Natural killer cell (primary cell): ENCODE measurements at regions not wholly inside any gene's neighbourhood (a gene's known extent, or its start where the extent isn't known, plus 50 kb on each side); places are given as distances from the start of the nearest gene placed in this dataset.

ENCODE experiments used
- ATAC-seq, 3 donors: fragments of 150-1000 bp in 2 of 3; fragments of 200-7000 bp in 1 of 3; cut with Tn5 transposase; 1 replicate in 1 of 3; 2 replicates in 2 of 3; pipeline ENCODE4 v1.10.0; 2021; ENCODE audit warnings: mild to moderate bottlenecking in 2 of 3, moderate library complexity in 2 of 3
- DNase-seq, 2 donors: peaks; one replicate each; pipeline versions ENCODE4 v3.0.0 to v3.0.0-alpha.2; 2013 to 2021; ENCODE audit warnings: mixed read lengths in 1 of 2
- H3K27ac ChIP-seq: one replicate; pipeline ENCODE4 v1.5.1; 2013; ENCODE audit warnings: mild to moderate bottlenecking, low read length
- H3K27me3 ChIP-seq: one replicate; pipeline ENCODE4 v1.6.1; 2013; ENCODE audit warnings: low read length; ENCODE audit not compliant: control insufficient read depth, insufficient read depth
- H3K36me3 ChIP-seq: one replicate; pipeline ENCODE4 v1.6.1; 2013; ENCODE audit warnings: low read length; ENCODE audit not compliant: control insufficient read depth, insufficient read depth
- H3K4me1 ChIP-seq: one replicate; pipeline ENCODE4 v1.6.1; 2013; ENCODE audit warnings: low read length; ENCODE audit not compliant: control insufficient read depth, insufficient read depth
- H3K4me3 ChIP-seq: one replicate; pipeline ENCODE4 v1.5.1; 2013; ENCODE audit warnings: low read length
- H3K9me3 ChIP-seq: one replicate; pipeline ENCODE4 v1.6.1; 2013; ENCODE audit warnings: low read length; ENCODE audit not compliant: control insufficient read depth, insufficient read depth
- H3K27ac Mint-ChIP-seq, 2 donors: one replicate each; pipeline ENCODE4 v1.8.0; 2022; ENCODE audit warnings: mild to moderate bottlenecking in 2 of 2, mixed read lengths in 2 of 2, moderate library complexity in 1 of 2
- H3K27me3 Mint-ChIP-seq, 2 donors: one replicate each; pipeline ENCODE4 v1.8.0; 2022; ENCODE audit warnings: low read depth in 2 of 2, mixed read lengths in 2 of 2
- H3K36me3 Mint-ChIP-seq: one replicate; pipeline ENCODE4 v1.8.0; 2022; ENCODE audit warnings: mixed read lengths
- H3K4me1 Mint-ChIP-seq, 2 donors: one replicate each; pipeline ENCODE4 v1.8.0; 2022; ENCODE audit warnings: mixed read lengths in 2 of 2
- H3K4me3 Mint-ChIP-seq: one replicate; pipeline ENCODE4 v1.8.0; 2022; ENCODE audit warnings: mild to moderate bottlenecking, moderate library complexity, mixed read lengths
- H3K9me3 Mint-ChIP-seq, 2 donors: one replicate each; pipeline ENCODE4 v1.8.0; 2022; ENCODE audit warnings: mixed read lengths in 2 of 2
- CTCF ChIP-seq: fragments of 200-600 bp; IDR thresholded peaks from one replicate; pipeline ENCODE4 v1.8.0; 2022; ENCODE audit warnings: antibody characterized with exemption
- WGBS: methylation state at CpG from one replicate; pipeline ENCODE4 v1.1.7; 2013; ENCODE audit warnings: missing lambda C conversion rate; ENCODE audit not compliant: insufficient coverage; 5-methylcytosine and 5-hydroxymethylcytosine counted together
- intact Hi-C: fragments of 100-400 bp; cut with micrococcal nuclease; formaldehyde crosslinking; loops from one replicate; pipeline ENCODE4 v1.14.2; 2022

- Mint-ChIP-seq H3K36me3 (no peaks in the 10 kb centered on the region), H3K4me3 (no peak overlapping the region), H3K9me3 (no peaks in the 10 kb centered on the region), H3K4me1 (no peaks in the 10 kb centered on the region), H3K27me3 (peaks cover 7 to 18% of the 10 kb centered on the region in 2 donors), H3K27ac (no peak overlapping the region)
- intact Hi-C loops: no loop called here
- ATAC-seq: no peak
- H3K4me1 ChIP-seq: no peaks in the 10 kb centered on the region
- no peak for TF ChIP-seq CTCF
- no peak overlapping the region for H3K27ac ChIP-seq
- no peaks in the 10 kb centered on the region for H3K9me3 ChIP-seq
- 90% methylated on average over 4 of the region's 4 CpGs for WGBS
- H3K36me3 ChIP-seq: no peaks in the 10 kb centered on the region
- no peak for DNase-seq
- H3K27me3 ChIP-seq: no peaks in the 10 kb centered on the region
- no peak overlapping the region for H3K4me3 ChIP-seq
Measured at GRCh38 chr1:17923666-17924065, 168.5 kb downstream of the ACTL8 start.

GRCh38 chr1:17924578-17924977 is 169.4 kb downstream of the ACTL8 start:
- DNase-seq (no peak), ATAC-seq (no peak)
- Mint-ChIP-seq H3K27ac (no peak overlapping the region), H3K27me3 (peaks cover 7 to 18% of the 10 kb centered on the region in 2 donors), H3K4me3 (no peak overlapping the region), H3K4me1 (no peaks in the 10 kb centered on the region), H3K9me3 (no peaks in the 10 kb centered on the region), H3K36me3 (no peaks in the 10 kb centered on the region)
- no peaks in the 10 kb centered on the region for H3K4me1 ChIP-seq
- no peak overlapping the region for H3K27ac ChIP-seq
- no peaks in the 10 kb centered on the region for H3K9me3 ChIP-seq
- H3K36me3 ChIP-seq: no peaks in the 10 kb centered on the region
- H3K27me3 ChIP-seq: no peaks in the 10 kb centered on the region
- no peak overlapping the region for H3K4me3 ChIP-seq
- intact Hi-C loops: no loop called here
- TF ChIP-seq CTCF: no peak

GRCh38 chr1:17925290-17926237 is 170.4 kb downstream of the ACTL8 start:
- intact Hi-C loops: no loop called here
- H3K4me1 ChIP-seq: no peaks in the 10 kb centered on the region
- H3K9me3 Mint-ChIP-seq: no peaks in the 10 kb centered on the region
- peaks cover 7 to 18% of the 10 kb centered on the region in 2 donors for H3K27me3 Mint-ChIP-seq
- H3K36me3 ChIP-seq: no peaks in the 10 kb centered on the region
- H3K27ac ChIP-seq: no peak overlapping the region
- H3K27ac Mint-ChIP-seq: no peak overlapping the region
- H3K4me3 ChIP-seq: no peak overlapping the region
- TF ChIP-seq CTCF: no peak
- 54% methylated on average over 15 of the region's 15 CpGs for WGBS
- ATAC-seq (no peak), DNase-seq (no peak)
- H3K9me3 ChIP-seq: no peaks in the 10 kb centered on the region
- no peaks in the 10 kb centered on the region for H3K36me3 Mint-ChIP-seq
- no peak overlapping the region for H3K4me3 Mint-ChIP-seq
- H3K4me1 Mint-ChIP-seq: no peaks in the 10 kb centered on the region
- H3K27me3 ChIP-seq: no peaks in the 10 kb centered on the region

GRCh38 chr1:17926906-17927305 is 171.8 kb downstream of the ACTL8 start:
- Histone ChIP-seq H3K4me1 (no peaks in the 10 kb centered on the region), H3K9me3 (no peaks in the 10 kb centered on the region), H3K27ac (no peak overlapping the region), H3K27me3 (no peaks in the 10 kb centered on the region), H3K36me3 (no peaks in the 10 kb centered on the region), H3K4me3 (no peak overlapping the region)
- DNase-seq: no peak
- Mint-ChIP-seq H3K4me3 (no peak overlapping the region), H3K27me3 (peaks cover 7 to 18% of the 10 kb centered on the region in 2 donors), H3K9me3 (no peaks in the 10 kb centered on the region), H3K27ac (no peak overlapping the region), H3K4me1 (no peaks in the 10 kb centered on the region), H3K36me3 (no peaks in the 10 kb centered on the region)
- WGBS: 89% methylated on average over 4 of the region's 4 CpGs
- TF ChIP-seq CTCF: no peak
- no peak for ATAC-seq
- intact Hi-C loops: no loop called here
